Activated CD8-positive, alpha-beta T cell treated with anti-CD3 and anti-CD28 coated beads for 36 hours (primary cell): ENCODE measurements at regions not wholly inside any gene's neighbourhood (a gene's known extent, or its start where the extent isn't known, plus 50 kb on each side); places are given as distances from the start of the nearest gene placed in this dataset.
"Not testable (repeated sequence)": the region's sequence is repeated elsewhere in the genome, so short reads cannot be mapped to it uniquely, and the experiment has no call there.

Source experiments
- ATAC-seq: fragments of 200-7000 bp; cut with Tn5 transposase; one replicate; pipeline ENCODE4 v1.10.0; 2021; ENCODE audit warnings: mild to moderate bottlenecking, moderate library complexity
- CTCF ChIA-PET: fragments of 350-600 bp; sonication (Branson Sonifier 250); formaldehyde crosslinking; loops from one replicate; lab custom pipeline; 2021; ENCODE audit warnings: antibody characterized with exemption; lab: Charles Lee
- POLR2A ChIA-PET: fragments of 350-600 bp; sonication (Branson Sonifier 250); formaldehyde crosslinking; loops from one replicate; lab custom pipeline; 2021; ENCODE audit warnings: antibody characterized with exemption; lab: Charles Lee
- DNase-seq: peaks from one replicate; pipeline ENCODE4 v3.0.0-alpha.2; 2020
- H3K27ac Mint-ChIP-seq: one replicate; pipeline ENCODE4 v1.8.0; 2021; ENCODE audit warnings: mild to moderate bottlenecking, mixed read lengths
- H3K27me3 Mint-ChIP-seq: one replicate; pipeline ENCODE4 v1.8.0; 2021; ENCODE audit warnings: mixed read lengths
- H3K36me3 Mint-ChIP-seq: one replicate; pipeline ENCODE4 v1.8.0; 2021; ENCODE audit warnings: low read depth, mixed read lengths
- H3K4me1 Mint-ChIP-seq: one replicate; pipeline ENCODE4 v1.8.0; 2021; ENCODE audit warnings: low read depth, mixed read lengths
- H3K4me3 Mint-ChIP-seq: one replicate; pipeline ENCODE4 v1.8.0; 2021; ENCODE audit warnings: mild to moderate bottlenecking, moderate library complexity, mixed read lengths
- H3K9me3 Mint-ChIP-seq: one replicate; pipeline ENCODE4 v1.8.0; 2021; ENCODE audit warnings: mixed read lengths
- CTCF ChIP-seq: fragments of 200-600 bp; IDR thresholded peaks from one replicate; pipeline ENCODE4 v1.8.0; 2022; ENCODE audit warnings: antibody characterized with exemption, mild to moderate bottlenecking
- intact Hi-C: fragments of 100-400 bp; cut with micrococcal nuclease; formaldehyde crosslinking; loops from one replicate; pipeline ENCODE4 v1.10.0; 2022

GRCh38 chr3:48070030-48070429 lies 53.8 kb upstream of the MAP4 start:
- peaks cover 5% of the 10 kb centered on the region for H3K4me1 Mint-ChIP-seq
- DNase-seq (no peak), ATAC-seq (no peak)
- H3K36me3 Mint-ChIP-seq, result peaks cover 15% of the 10 kb centered on the region
- intact Hi-C loops, result no loop called here
- no peak overlapping the region for H3K27ac Mint-ChIP-seq
- no peaks in the 10 kb centered on the region for H3K27me3 Mint-ChIP-seq
- H3K4me3 Mint-ChIP-seq, result no peak overlapping the region
- ChIA-PET CTCF (no interaction called here), POLR2A (no interaction called here)
- H3K9me3 Mint-ChIP-seq, result no peaks in the 10 kb centered on the region
- no peak for TF ChIP-seq CTCF

GRCh38 chr3:48069339-48069738 lies 53.1 kb upstream of the MAP4 start:
- no peaks in the 10 kb centered on the region for H3K9me3 Mint-ChIP-seq
- no peak overlapping the region for H3K4me3 Mint-ChIP-seq
- POLR2A ChIA-PET, result no interaction called here
- DNase-seq, result no peak
- H3K27me3 Mint-ChIP-seq, result no peaks in the 10 kb centered on the region
- TF ChIP-seq CTCF, result no peak
- H3K36me3 Mint-ChIP-seq, result peaks cover 12% of the 10 kb centered on the region
- ATAC-seq, result no peak
- H3K4me1 Mint-ChIP-seq, result peaks cover 9% of the 10 kb centered on the region
- H3K27ac Mint-ChIP-seq, result no peak overlapping the region
- intact Hi-C loops, result no loop called here
- CTCF ChIA-PET, result no interaction called here

- peaks cover 10% of the 10 kb centered on the region for H3K36me3 Mint-ChIP-seq
- peaks cover 14% of the 10 kb centered on the region for H3K4me1 Mint-ChIP-seq
- ChIA-PET POLR2A (no interaction called here), CTCF (no interaction called here)
- DNase-seq (no peak), ATAC-seq (no peak)
- H3K9me3 Mint-ChIP-seq, result no peaks in the 10 kb centered on the region
- intact Hi-C loops, result no loop called here
- TF ChIP-seq CTCF, result no peak
- H3K27me3 Mint-ChIP-seq, result no peaks in the 10 kb centered on the region
- H3K27ac Mint-ChIP-seq, result no peak overlapping the region
- no peak overlapping the region for H3K4me3 Mint-ChIP-seq
These were observed 52.7 kb upstream of the MAP4 start for GRCh38 chr3:48068886-48069285.

- ATAC-seq, DNase-seq, H3K9me3 Mint-ChIP-seq, intact Hi-C loops, H3K27ac Mint-ChIP-seq, H3K36me3 Mint-ChIP-seq, H3K4me3 Mint-ChIP-seq, H3K27me3 Mint-ChIP-seq: not testable (repeated sequence)
- ChIA-PET POLR2A (interaction anchor here (0.6 kb wide), 1 partner anchor 69 kb away, joined by 3 read pairs; no protein-coding TSS in a partner anchor), CTCF (interaction anchor here (1.1 kb wide), 1 partner anchor 19 kb away, joined by 3 read pairs; no protein-coding TSS in a partner anchor)
- H3K4me1 Mint-ChIP-seq, result peaks cover 17% of the 10 kb centered on the region
These were observed 52.1 kb upstream of the MAP4 start for GRCh38 chr3:48068320-48068719.

GRCh38 chr3:48067271-48067670 lies 51.1 kb upstream of the MAP4 start:
- DNase-seq (no peak), ATAC-seq (no peak)
- CTCF ChIA-PET, result interaction anchor here (1.1 kb wide), 1 partner anchor 20 kb away, joined by 3 read pairs; no protein-coding TSS in a partner anchor
- TF ChIP-seq CTCF, result no peak
- Mint-ChIP-seq H3K27ac (no peak overlapping the region), H3K36me3 (peaks cover 8% of the 10 kb centered on the region), H3K4me3 (no peak overlapping the region), H3K9me3 (no peaks in the 10 kb centered on the region), H3K4me1 (peaks cover 17% of the 10 kb centered on the region), H3K27me3 (no peaks in the 10 kb centered on the region)
- intact Hi-C loops, result no loop called here
- POLR2A ChIA-PET, result interaction anchor here (0.9 kb wide), 1 partner anchor 12 kb away, joined by 3 read pairs; no protein-coding TSS in a partner anchor
